Epithelial cell of proximal tubule (primary cell): ENCODE measurements at regions not wholly inside any gene's neighbourhood (a gene's known extent, or its start where the extent isn't known, plus 50 kb on each side); places are given as distances from the start of the nearest gene placed in this dataset.

Source experiments
- DNase-seq: peaks from one replicate; pipeline ENCODE4 v3.0.0-alpha.2; 2011; ENCODE audit warnings: low read depth
- H3K4me3 ChIP-seq: 2 replicates; pipeline ENCODE4 v1.5.1; 2011; ENCODE audit warnings: low read depth, mild to moderate bottlenecking, low read length
- CTCF ChIP-seq: conservative IDR thresholded peaks from 2 replicates; pipeline ENCODE4 v1.5.1; 2012; ENCODE audit warnings: low read depth, mild to moderate bottlenecking, low read length

GRCh38 chr18:2263303-2263890 lies 307.9 kb downstream of the METTL4 start:
- DNase-seq = no peak
- TF ChIP-seq CTCF = no peak
- H3K4me3 ChIP-seq = no peak overlapping the region

GRCh38 chr18:2274613-2275012 lies 296.7 kb downstream of the METTL4 start:
- no peak for DNase-seq
- no peak for TF ChIP-seq CTCF
- H3K4me3 ChIP-seq = no peak overlapping the region

- no peak for TF ChIP-seq CTCF
- no peak overlapping the region for H3K4me3 ChIP-seq
- DNase-seq = no peak
Measured at GRCh38 chr18:2281086-2281485, 290.2 kb downstream of the METTL4 start.

GRCh38 chr18:2281523-2282199 lies 289.6 kb downstream of the METTL4 start:
- no peak for DNase-seq
- no peak for TF ChIP-seq CTCF
- H3K4me3 ChIP-seq = no peak overlapping the region

GRCh38 chr18:2293109-2293839 lies 278.0 kb downstream of the METTL4 start:
- DNase-seq = no peak
- H3K4me3 ChIP-seq = no peak overlapping the region
- no peak for TF ChIP-seq CTCF

GRCh38 chr18:2301316-2301715 lies 270.0 kb downstream of the METTL4 start:
- no peak for DNase-seq
- no peak for TF ChIP-seq CTCF
- no peak overlapping the region for H3K4me3 ChIP-seq
